ENCODE measurements at regions not wholly inside any gene's neighbourhood (a gene's known extent, or its start where the extent isn't known, plus 50 kb on each side); places are given as distances from the start of the nearest gene placed in this dataset.
"Not testable (repeated sequence)": the region's sequence is repeated elsewhere in the genome, so short reads cannot be mapped to it uniquely, and the experiment has no call there.

DNA sequence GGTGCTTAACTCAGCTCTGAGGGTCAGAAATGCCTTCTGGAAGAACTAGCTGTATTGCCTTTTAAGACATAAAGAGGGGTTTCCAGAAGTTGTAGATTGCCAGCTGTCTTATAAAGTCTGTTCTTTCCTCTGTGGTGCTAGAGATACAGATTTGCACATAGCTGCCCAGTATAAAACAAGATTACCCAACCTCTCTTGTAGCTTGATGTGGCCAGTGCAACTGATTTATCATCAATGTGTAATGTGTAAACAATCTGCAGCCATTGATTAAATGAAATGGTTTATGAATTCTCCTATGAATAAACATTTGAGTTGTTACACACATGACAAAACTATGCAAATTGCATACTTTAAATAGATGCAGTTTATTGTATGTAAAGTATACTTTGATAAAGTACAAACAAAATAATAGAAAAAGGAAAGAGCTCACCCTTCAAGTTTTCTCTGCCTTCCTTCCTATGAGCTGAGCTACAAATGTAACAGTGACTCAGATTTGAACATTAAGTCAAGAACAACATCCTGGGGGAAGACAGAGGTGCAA is 195.2 kb downstream of the TMEM26 start:
- no peak for DNase-seq
- intact Hi-C loops (cut with DNase I), result no loop called here
- H3K27me3 ChIP-seq (ENCODE audit: control insufficient read depth, insufficient read depth, low read length), result no peaks in the 10 kb centered on the region
- no peak overlapping the region for H3K9ac ChIP-seq (ENCODE audit: low read length in 3 of 3)
- TF ChIP-seq, protein P1, sequence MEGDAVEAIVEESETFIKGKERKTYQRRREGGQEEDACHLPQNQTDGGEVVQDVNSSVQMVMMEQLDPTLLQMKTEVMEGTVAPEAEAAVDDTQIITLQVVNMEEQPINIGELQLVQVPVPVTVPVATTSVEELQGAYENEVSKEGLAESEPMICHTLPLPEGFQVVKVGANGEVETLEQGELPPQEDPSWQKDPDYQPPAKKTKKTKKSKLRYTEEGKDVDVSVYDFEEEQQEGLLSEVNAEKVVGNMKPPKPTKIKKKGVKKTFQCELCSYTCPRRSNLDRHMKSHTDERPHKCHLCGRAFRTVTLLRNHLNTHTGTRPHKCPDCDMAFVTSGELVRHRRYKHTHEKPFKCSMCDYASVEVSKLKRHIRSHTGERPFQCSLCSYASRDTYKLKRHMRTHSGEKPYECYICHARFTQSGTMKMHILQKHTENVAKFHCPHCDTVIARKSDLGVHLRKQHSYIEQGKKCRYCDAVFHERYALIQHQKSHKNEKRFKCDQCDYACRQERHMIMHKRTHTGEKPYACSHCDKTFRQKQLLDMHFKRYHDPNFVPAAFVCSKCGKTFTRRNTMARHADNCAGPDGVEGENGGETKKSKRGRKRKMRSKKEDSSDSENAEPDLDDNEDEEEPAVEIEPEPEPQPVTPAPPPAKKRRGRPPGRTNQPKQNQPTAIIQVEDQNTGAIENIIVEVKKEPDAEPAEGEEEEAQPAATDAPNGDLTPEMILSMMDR (IDR thresholded peaks at IDR 0.05; ENCODE audit: borderline replicate concordance, extremely low read depth, insufficient read depth), result no peak
- H3K4me3 ChIP-seq (ENCODE audit: low read length in 3 of 3), result no peak overlapping the region
- peaks cover 0 to 7% (median 0%) of the 10 kb centered on the region in 3 donors for H3K9me3 ChIP-seq (ENCODE audit: control insufficient read depth in 2 of 3, insufficient read depth in 1 of 3, low read length in 3 of 3)
- no peaks in the 10 kb centered on the region for H3K36me3 ChIP-seq (ENCODE audit: control insufficient read depth in 2 of 3, insufficient read depth in 3 of 3, low read length in 3 of 3)
- H3K4me1 ChIP-seq (ENCODE audit: control insufficient read depth in 2 of 3, insufficient read depth in 2 of 3, low read depth in 1 of 3, low read length in 3 of 3), result no peaks in the 10 kb centered on the region
- H3K27ac ChIP-seq (ENCODE audit: low read depth in 2 of 2, low read length in 2 of 2), result no peak overlapping the region
- no peak for FAIRE-seq

DNA sequence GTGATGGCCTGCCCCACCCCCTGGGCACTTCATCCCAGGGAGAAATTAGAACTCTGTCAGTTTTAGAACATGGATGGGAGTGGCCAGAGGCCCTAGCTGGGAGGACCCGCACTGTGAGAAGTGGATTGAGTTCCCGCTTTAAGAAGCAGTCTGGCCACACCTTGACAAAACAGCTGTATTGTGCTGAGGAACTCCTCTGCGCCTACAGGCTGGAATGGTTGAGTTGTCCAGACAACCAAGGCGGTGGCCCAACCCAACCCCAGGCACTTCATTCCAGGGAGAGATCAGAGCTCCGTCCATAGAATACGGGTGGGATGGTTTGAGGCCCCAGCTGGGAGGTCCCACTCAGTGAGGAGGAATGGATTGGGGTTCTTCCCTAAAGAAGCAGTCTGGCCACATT is 196.0 kb downstream of the TMEM26 start:
- intact Hi-C loops (cut with DNase I), result no loop called here
- no peaks in the 10 kb centered on the region for H3K27me3 ChIP-seq (ENCODE audit: control insufficient read depth, insufficient read depth, low read length)
- no peaks in the 10 kb centered on the region for H3K36me3 ChIP-seq (ENCODE audit: control insufficient read depth in 2 of 3, insufficient read depth in 3 of 3, low read length in 3 of 3)
- TF ChIP-seq, protein P1 (IDR thresholded peaks at IDR 0.05; ENCODE audit: borderline replicate concordance, extremely low read depth, insufficient read depth), result no peak
- DNase-seq (no peak), FAIRE-seq (no peak)
- H3K9ac ChIP-seq (ENCODE audit: low read length in 3 of 3), result no peak overlapping the region
- no peaks in the 10 kb centered on the region for H3K4me1 ChIP-seq (ENCODE audit: control insufficient read depth in 2 of 3, insufficient read depth in 2 of 3, low read depth in 1 of 3, low read length in 3 of 3)
- no peak overlapping the region for H3K4me3 ChIP-seq (ENCODE audit: low read length in 3 of 3)
- H3K9me3 ChIP-seq (ENCODE audit: control insufficient read depth in 2 of 3, insufficient read depth in 1 of 3, low read length in 3 of 3), result peaks cover 0 to 7% (median 0%) of the 10 kb centered on the region in 3 donors
- H3K27ac ChIP-seq (ENCODE audit: low read depth in 2 of 2, low read length in 2 of 2), result no peak overlapping the region

DNA sequence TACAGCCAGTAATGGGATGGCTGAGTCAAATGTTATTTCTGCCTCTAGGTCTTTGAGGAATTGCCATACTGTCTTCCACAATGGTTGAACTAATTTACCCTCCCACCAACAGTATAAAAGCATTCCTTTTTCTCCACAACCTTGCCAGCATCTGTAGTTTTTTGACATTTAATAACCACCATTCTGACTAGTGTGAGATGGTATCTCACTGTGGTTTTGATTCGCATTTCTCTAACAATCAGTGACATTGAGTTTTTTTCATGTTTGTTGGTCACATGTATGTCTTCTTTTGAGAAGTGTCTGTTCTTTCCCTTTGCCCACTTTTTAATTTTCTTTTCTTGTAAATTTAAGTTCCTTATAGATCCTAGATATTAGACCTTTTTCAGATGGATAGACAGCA is 200.9 kb downstream of the TMEM26 start:
- intact Hi-C loops (cut with DNase I); H3K36me3 ChIP-seq (ENCODE audit: control insufficient read depth in 2 of 3, insufficient read depth in 3 of 3, low read length in 3 of 3); H3K4me1 ChIP-seq (ENCODE audit: control insufficient read depth in 2 of 3, insufficient read depth in 2 of 3, low read depth in 1 of 3, low read length in 3 of 3); DNase-seq; H3K4me3 ChIP-seq (ENCODE audit: low read length in 3 of 3); H3K9me3 ChIP-seq (ENCODE audit: control insufficient read depth in 2 of 3, insufficient read depth in 1 of 3, low read length in 3 of 3); FAIRE-seq; H3K27ac ChIP-seq (ENCODE audit: low read depth in 2 of 2, low read length in 2 of 2); H3K27me3 ChIP-seq (ENCODE audit: control insufficient read depth, insufficient read depth, low read length); H3K9ac ChIP-seq (ENCODE audit: low read length in 3 of 3): not testable (repeated sequence)

DNA sequence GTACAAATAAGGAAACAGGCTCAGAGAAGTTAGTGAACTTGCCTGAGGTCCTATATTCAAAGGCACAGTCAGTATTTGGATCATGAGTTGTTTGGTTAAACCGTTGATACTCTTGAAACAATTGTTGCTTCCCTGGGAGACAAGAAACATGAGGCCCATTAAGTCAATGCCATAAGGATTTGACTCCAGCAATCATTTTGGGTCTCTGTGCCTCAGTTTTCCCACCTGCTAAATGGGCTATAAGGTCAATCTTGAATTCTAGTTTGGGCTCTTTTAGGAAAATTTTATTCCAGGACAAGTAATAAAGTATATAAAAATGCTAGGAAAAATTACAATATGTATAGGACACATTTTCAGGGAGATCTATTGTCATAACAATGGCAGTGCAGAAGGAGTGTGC is 202.1 kb downstream of the TMEM26 start:
- FAIRE-seq (no peak), DNase-seq (no peak)
- Histone ChIP-seq H3K4me1 (ENCODE audit: control insufficient read depth in 2 of 3, insufficient read depth in 2 of 3, low read depth in 1 of 3, low read length in 3 of 3) (no peaks in the 10 kb centered on the region), H3K9me3 (ENCODE audit: control insufficient read depth in 2 of 3, insufficient read depth in 1 of 3, low read length in 3 of 3) (peaks cover 0 to 7% (median 0%) of the 10 kb centered on the region in 3 donors), H3K27ac (ENCODE audit: low read depth in 2 of 2, low read length in 2 of 2) (no peak overlapping the region), H3K4me3 (ENCODE audit: low read length in 3 of 3) (no peak overlapping the region), H3K9ac (ENCODE audit: low read length in 3 of 3) (no peak overlapping the region), H3K36me3 (ENCODE audit: control insufficient read depth in 2 of 3, insufficient read depth in 3 of 3, low read length in 3 of 3) (no peaks in the 10 kb centered on the region), H3K27me3 (ENCODE audit: control insufficient read depth, insufficient read depth, low read length) (no peaks in the 10 kb centered on the region)
- TF ChIP-seq, protein P1 (IDR thresholded peaks at IDR 0.05; ENCODE audit: borderline replicate concordance, extremely low read depth, insufficient read depth), result no peak
- intact Hi-C loops (cut with DNase I), result no loop called here

Data from kidney (tissue), 13 donors.